K562 (cell line): ENCODE measurements at regions not wholly inside any gene's neighbourhood (a gene's known extent, or its start where the extent isn't known, plus 50 kb on each side); places are given as distances from the start of the nearest gene placed in this dataset.

Experiments
- RAD21 ChIP-seq, 2 experiments: fragments of 250-450 bp in 1 of 2; fragments of 450-650 bp in 1 of 2; sonication (Bioruptor Pico) in 1 of 2; formaldehyde crosslinking in 1 of 2; IDR thresholded peaks in 1 of 2; conservative IDR thresholded peaks in 1 of 2; 2 replicates each; pipeline versions ENCODE4 v1.4.0 to v1.8.0; 2020 to 2022; ENCODE audit warnings: mild to moderate bottlenecking in 2 of 2, moderate library complexity in 1 of 2
- REST ChIP-seq, 2 experiments: fragments of 450-650 bp; formaldehyde crosslinking in 1 of 2; IDR thresholded peaks; 2 replicates each; pipeline versions ENCODE4 v1.4.0 to v1.6.1; 2014 to 2020; ENCODE audit warnings: mild to moderate bottlenecking in 2 of 2, borderline replicate concordance in 1 of 2, low read depth in 1 of 2
- ZNF395 ChIP-seq: fragments of 200-800 bp; sonication (Bioruptor generic); IDR thresholded peaks from 2 replicates; pipeline ENCODE4 v1.6.1; 2017; ENCODE audit warnings: missing genetic modification characterization, missing compliant biosample characterization

GRCh38 chr5:12023614-12024241, 119.5 kb upstream of the CTNND2 start (continued):
- TF ChIP-seq REST (IDR thresholded peaks at IDR 0.05; ENCODE audit: borderline replicate concordance) = peak; percentile 28; the same call in 1 of the 2 replicates
- TF ChIP-seq REST (CRISPR knock-in tag; IDR thresholded peaks at IDR 0.05; ENCODE audit: low read depth) = no peak
- TF ChIP-seq RAD21 (CRISPR knock-in tag; conservative IDR thresholded peaks at IDR 0.05 in 1 of 2, IDR thresholded peaks at IDR 0.05 in 1 of 2) = peak; percentile 37 to 61
- no peak for TF ChIP-seq ZNF395 (CRISPR knock-in tag)
